MCF 10A (cell line): ENCODE measurements at regions not wholly inside any gene's neighbourhood (a gene's known extent, or its start where the extent isn't known, plus 50 kb on each side); places are given as distances from the start of the nearest gene placed in this dataset.

ENCODE experiments used
- BruUV-seq: library from RNA; stranded (reverse); fragments of 400-500 nt; replicated peaks from 2 replicates; lab custom pipeline; 2021; lab: Mats Ljungman, UMichigan
- CTCF ChIA-PET: fragments of 300-600 bp; sonication (Branson Sonifier 250); formaldehyde crosslinking; extraction: SDS; loops from one replicate; lab custom pipeline; 2021; ENCODE audit warnings: antibody characterized with exemption, inconsistent platforms; lab: Yijun Ruan, JAX
- POLR2A ChIA-PET: fragments of 300-600, 350-650 bp; sonication (Branson Sonifier 250); formaldehyde crosslinking; extraction: SDS; loops from one replicate; lab custom pipeline; 2020; ENCODE audit warnings: antibody characterized with exemption, inconsistent platforms; lab: Yijun Ruan, JAX
- DNase-seq: peaks from one replicate; pipeline ENCODE4 v3.0.0-alpha.2; 2018; ENCODE audit not compliant: unreplicated experiment
- H3K27ac Mint-ChIP-seq: one replicate; pipeline ENCODE4 v1.8.0; 2022; ENCODE audit warnings: mild to moderate bottlenecking, low read depth, mixed read lengths; ENCODE audit not compliant: unreplicated experiment
- H3K27me3 Mint-ChIP-seq: one replicate; pipeline ENCODE4 v1.8.0; 2022; ENCODE audit warnings: mixed read lengths; ENCODE audit not compliant: insufficient read depth, unreplicated experiment
- H3K36me3 Mint-ChIP-seq: one replicate; pipeline ENCODE4 v1.8.0; 2022; ENCODE audit warnings: mild to moderate bottlenecking, moderate library complexity, mixed read lengths; ENCODE audit not compliant: insufficient read depth, unreplicated experiment
- H3K4me1 Mint-ChIP-seq: one replicate; pipeline ENCODE4 v1.8.0; 2022; ENCODE audit warnings: mixed read lengths; ENCODE audit not compliant: insufficient read depth, unreplicated experiment
- H3K4me3 Mint-ChIP-seq: one replicate; pipeline ENCODE4 v1.8.0; 2022; ENCODE audit warnings: mild to moderate bottlenecking, moderate library complexity, mixed read lengths; ENCODE audit not compliant: unreplicated experiment
- H3K9me3 Mint-ChIP-seq: one replicate; pipeline ENCODE4 v1.8.0; 2022; ENCODE audit warnings: mixed read lengths; ENCODE audit not compliant: unreplicated experiment
- CTCF ChIP-seq: fragments of 200-600 bp; IDR thresholded peaks from one replicate; pipeline ENCODE4 v1.8.0; 2022; ENCODE audit warnings: antibody characterized with exemption, mild to moderate bottlenecking; ENCODE audit not compliant: unreplicated experiment
- intact Hi-C: fragments of 100-400 bp; cut with micrococcal nuclease; formaldehyde crosslinking; loops from 2 replicates; pipeline ENCODE4 v1.14.1; 2022

GRCh38 chr4:125097729-125098128, 217.0 kb upstream of the FAT4 start:
- Mint-ChIP-seq H3K4me1 (peaks cover 23% of the 10 kb centered on the region), H3K27ac (no peak overlapping the region), H3K4me3 (no peak overlapping the region), H3K36me3 (peaks cover 6% of the 10 kb centered on the region), H3K27me3 (no peaks in the 10 kb centered on the region), H3K9me3 (no peaks in the 10 kb centered on the region)
- ChIA-PET CTCF (no interaction called here), POLR2A (interaction anchor here (0.6 to 0.7 kb wide), 3 partner anchors 43 to 325 kb away, joined by 3 to 4 read pairs (median 4); no protein-coding TSS in a partner anchor)
- TF ChIP-seq CTCF: no peak
- intact Hi-C loops: no loop called here
- no TSS peak for BruUV-seq
- peak; percentile 7 for DNase-seq

- POLR2A ChIA-PET: interaction anchor here (0.8 to 1.3 kb wide), 2 partner anchors 23 to 25 kb away, joined by 3 read pairs; no protein-coding TSS in a partner anchor
- intact Hi-C loops: no loop called here
- TF ChIP-seq CTCF: no peak
- no peak for DNase-seq
- CTCF ChIA-PET: interaction anchor here (0.5 kb wide), 1 partner anchor 931 kb away, joined by 3 read pairs; no protein-coding TSS in a partner anchor
- Mint-ChIP-seq H3K9me3 (no peaks in the 10 kb centered on the region), H3K36me3 (peaks cover 6% of the 10 kb centered on the region), H3K27ac (no peak overlapping the region), H3K4me3 (no peak overlapping the region), H3K27me3 (no peaks in the 10 kb centered on the region), H3K4me1 (peaks cover 21% of the 10 kb centered on the region)
- no TSS peak for BruUV-seq
Measured at GRCh38 chr4:125096662-125097061, 218.1 kb upstream of the FAT4 start.

- intact Hi-C loops: no loop called here
- Mint-ChIP-seq H3K27me3 (no peaks in the 10 kb centered on the region), H3K4me1 (peaks cover 5% of the 10 kb centered on the region), H3K36me3 (no peaks in the 10 kb centered on the region), H3K9me3 (no peaks in the 10 kb centered on the region), H3K27ac (no peak overlapping the region), H3K4me3 (no peak overlapping the region)
- POLR2A ChIA-PET: no interaction called here
- no peak for TF ChIP-seq CTCF
- no TSS peak for BruUV-seq
- no peak for DNase-seq
- CTCF ChIA-PET: no interaction called here
Measured at GRCh38 chr4:125091541-125091940, 223.2 kb upstream of the FAT4 start.

- ChIA-PET CTCF (no interaction called here), POLR2A (no interaction called here)
- peaks cover 5% of the 10 kb centered on the region for H3K4me1 Mint-ChIP-seq
- H3K36me3 Mint-ChIP-seq: no peaks in the 10 kb centered on the region
- no TSS peak for BruUV-seq
- no peaks in the 10 kb centered on the region for H3K9me3 Mint-ChIP-seq
- no peak for DNase-seq
- H3K27ac Mint-ChIP-seq: no peak overlapping the region
- intact Hi-C loops: no loop called here
- no peak overlapping the region for H3K4me3 Mint-ChIP-seq
- TF ChIP-seq CTCF: no peak
- H3K27me3 Mint-ChIP-seq: no peaks in the 10 kb centered on the region
Measured at GRCh38 chr4:125091101-125091500, 223.7 kb upstream of the FAT4 start.
